GM13977 (cell line): ENCODE measurements at regions not wholly inside any gene's neighbourhood (a gene's known extent, or its start where the extent isn't known, plus 50 kb on each side); places are given as distances from the start of the nearest gene placed in this dataset.

ENCODE experiments used
- DNase-seq: peaks from one replicate; pipeline ENCODE4 v3.0.0; 2012; ENCODE audit warnings: low spot score
- in situ Hi-C: fragments of 300-500 bp; cut with MboI; formaldehyde crosslinking; loops from one replicate; pipeline ENCODE4 v1.12.0; 2022; ENCODE audit warnings: low sequenced_read_pairs, low pct_unique_long_range_greater_than_20kb, mixed read lengths, inconsistent platforms; ENCODE audit not compliant: unreplicated experiment
- TF ChIP-seq, protein P1 (sequence below): IDR thresholded peaks from 2 replicates; pipeline ENCODE4 v1.5.1; 2012; ENCODE audit warnings: mild to moderate bottlenecking, control low read depth; ENCODE audit not compliant: insufficient read depth; ENCODE audit errors: extremely low read depth, missing control alignments

DNA sequence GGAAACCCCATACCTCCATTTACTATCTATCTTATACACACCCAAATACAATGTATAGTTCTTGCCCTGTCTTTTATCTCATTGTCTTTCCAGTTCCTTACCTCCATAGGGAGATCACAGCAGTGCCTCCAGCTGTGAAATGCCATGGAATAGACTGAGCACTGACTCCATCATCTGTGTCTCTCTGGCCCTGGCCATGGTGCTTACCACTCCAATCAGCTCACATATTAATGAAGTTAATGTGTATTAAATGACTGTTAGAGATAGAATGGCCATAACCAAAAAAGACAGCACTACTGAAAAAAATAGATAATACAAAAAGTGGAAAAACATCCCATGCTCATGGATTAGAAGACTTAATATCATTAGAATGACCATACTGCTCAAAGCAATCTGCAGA is 240.4 kb upstream of the SOX21 start:
- DNase-seq: no peak
- TF ChIP-seq, protein P1, sequence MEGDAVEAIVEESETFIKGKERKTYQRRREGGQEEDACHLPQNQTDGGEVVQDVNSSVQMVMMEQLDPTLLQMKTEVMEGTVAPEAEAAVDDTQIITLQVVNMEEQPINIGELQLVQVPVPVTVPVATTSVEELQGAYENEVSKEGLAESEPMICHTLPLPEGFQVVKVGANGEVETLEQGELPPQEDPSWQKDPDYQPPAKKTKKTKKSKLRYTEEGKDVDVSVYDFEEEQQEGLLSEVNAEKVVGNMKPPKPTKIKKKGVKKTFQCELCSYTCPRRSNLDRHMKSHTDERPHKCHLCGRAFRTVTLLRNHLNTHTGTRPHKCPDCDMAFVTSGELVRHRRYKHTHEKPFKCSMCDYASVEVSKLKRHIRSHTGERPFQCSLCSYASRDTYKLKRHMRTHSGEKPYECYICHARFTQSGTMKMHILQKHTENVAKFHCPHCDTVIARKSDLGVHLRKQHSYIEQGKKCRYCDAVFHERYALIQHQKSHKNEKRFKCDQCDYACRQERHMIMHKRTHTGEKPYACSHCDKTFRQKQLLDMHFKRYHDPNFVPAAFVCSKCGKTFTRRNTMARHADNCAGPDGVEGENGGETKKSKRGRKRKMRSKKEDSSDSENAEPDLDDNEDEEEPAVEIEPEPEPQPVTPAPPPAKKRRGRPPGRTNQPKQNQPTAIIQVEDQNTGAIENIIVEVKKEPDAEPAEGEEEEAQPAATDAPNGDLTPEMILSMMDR: no peak
- in situ Hi-C loops: no loop called here

DNA sequence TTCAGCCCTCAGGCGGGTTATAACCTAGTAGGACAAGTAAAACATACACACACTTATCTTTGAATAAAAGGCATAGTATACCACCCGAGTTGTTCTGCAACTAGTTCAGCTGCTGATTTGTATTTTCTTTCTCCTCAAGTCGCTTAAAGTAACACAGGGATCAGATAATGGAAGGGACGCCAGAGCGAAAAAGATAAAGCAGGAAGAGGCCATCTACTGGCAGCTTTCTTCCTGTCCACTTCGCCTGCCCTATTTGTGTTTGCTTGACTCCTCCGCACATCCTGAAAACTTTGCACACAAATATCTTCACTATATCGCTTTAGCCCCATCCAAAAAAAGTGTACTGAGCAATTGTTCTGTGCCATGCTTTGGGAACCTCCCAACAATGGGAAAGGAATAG is 238.0 kb upstream of the SOX21 start:
- in situ Hi-C loops: no loop called here
- no peak for DNase-seq
- TF ChIP-seq, protein P1: no peak

DNA sequence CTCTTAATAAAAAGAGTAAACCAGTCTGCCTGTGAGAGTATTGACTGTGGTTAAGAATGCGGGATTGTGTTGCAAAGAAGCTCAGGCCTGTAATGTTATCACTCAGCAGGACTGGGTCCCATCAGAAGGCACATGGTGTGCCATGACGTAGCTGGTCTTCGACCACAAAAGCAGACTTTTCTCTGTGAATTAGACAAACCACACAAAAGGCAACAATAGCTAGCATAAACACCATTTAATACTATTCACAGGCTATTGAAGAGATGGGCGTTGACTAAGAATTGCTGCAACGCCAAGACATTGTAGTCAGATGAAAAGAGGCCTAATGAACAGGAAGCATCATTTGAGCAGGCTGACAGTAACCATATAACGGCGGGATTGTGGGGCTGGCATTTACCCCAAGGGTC is 235.6 kb upstream of the SOX21 start:
- TF ChIP-seq, protein P1: no peak
- in situ Hi-C loops: no loop called here

DNA sequence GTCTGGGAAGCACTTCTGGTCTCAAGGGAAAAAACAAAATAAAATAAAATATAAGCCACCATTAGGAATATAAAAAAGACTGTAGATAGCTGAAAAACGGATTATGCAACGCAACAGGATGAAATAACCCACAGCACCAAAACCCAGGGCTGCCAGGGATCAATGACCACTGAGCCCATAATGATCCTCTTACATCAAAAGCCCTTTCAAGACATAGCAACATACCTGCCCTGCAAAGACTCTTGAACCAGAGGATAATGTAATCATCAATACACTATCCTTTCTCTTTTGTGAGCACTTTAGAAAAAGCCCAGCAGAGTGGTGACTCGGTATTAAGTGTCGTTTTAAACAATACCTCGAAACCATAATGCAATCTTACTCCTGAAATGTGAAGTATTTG is 235.0 kb upstream of the SOX21 start:
- in situ Hi-C loops: no loop called here
- TF ChIP-seq, protein P1: no peak
- DNase-seq: no peak

More for the DNA sequence above, 235.6 kb upstream of the SOX21 start:
- DNase-seq: no peak

DNA sequence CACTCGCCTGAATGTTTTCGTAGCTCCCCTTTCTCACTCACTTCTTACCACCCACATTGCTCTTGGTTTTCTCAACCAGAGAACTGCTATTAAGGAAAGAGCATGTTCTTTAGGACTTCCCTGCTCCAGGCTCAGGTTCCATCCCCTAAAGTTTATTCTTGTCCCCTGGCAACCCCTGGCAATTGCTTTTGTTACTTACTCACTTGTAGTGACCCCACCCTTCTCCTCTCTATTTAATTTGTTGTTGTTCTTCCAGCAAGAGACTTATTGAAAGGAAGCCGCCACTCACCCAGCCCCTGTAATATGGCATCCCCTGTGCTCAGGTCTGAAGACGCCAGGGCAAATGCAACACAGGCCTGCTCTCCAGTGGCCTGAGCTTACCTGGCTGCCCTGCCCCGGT is 233.7 kb upstream of the SOX21 start:
- DNase-seq: no peak
- in situ Hi-C loops: no loop called here
- TF ChIP-seq, protein P1: no peak

DNA sequence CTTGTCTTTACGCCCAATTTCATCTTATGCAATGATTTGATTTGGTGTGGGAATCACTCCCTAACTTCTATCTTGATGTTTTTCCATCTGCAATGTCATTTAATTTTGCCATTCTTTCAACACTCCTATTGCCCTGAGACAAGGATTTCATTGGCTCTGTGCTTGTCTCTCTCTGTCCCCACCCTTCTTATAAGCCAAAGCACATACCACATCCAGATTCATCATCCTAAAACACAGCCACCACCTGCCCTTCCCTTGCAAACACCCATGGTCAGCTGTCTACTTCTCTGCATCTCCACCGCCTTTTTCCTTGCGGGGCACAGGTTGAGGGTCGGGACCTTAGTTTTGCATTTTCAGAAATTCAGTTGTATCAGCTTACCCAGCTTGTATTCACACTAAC is 225.8 kb upstream of the SOX21 start:
- TF ChIP-seq, protein P1: no peak
- in situ Hi-C loops: no loop called here
- DNase-seq: no peak

DNA sequence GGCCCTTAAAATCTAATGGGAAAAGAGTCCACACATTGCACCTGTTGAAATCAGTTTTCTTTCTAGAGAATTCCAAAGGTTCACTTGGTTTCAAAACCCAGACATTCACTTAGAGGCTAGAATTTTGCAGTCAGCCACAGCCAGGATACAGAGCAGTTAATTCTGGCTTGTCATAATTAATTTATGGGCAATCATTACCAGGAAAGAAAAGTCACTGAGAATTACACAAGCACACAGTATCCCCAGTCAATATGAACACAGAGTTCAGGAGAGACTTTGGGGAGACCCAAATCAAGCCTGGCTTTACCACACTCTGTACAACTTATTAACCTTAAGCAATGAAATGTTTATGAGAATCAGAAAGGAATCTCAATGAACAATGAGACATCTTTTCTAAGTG is 224.3 kb upstream of the SOX21 start:
- no peak for DNase-seq
- in situ Hi-C loops: no loop called here
- TF ChIP-seq, protein P1: no peak
